ENCODE measurements at regions not wholly inside any gene's neighbourhood (a gene's known extent, or its start where the extent isn't known, plus 50 kb on each side); places are given as distances from the start of the nearest gene placed in this dataset.

DNA sequence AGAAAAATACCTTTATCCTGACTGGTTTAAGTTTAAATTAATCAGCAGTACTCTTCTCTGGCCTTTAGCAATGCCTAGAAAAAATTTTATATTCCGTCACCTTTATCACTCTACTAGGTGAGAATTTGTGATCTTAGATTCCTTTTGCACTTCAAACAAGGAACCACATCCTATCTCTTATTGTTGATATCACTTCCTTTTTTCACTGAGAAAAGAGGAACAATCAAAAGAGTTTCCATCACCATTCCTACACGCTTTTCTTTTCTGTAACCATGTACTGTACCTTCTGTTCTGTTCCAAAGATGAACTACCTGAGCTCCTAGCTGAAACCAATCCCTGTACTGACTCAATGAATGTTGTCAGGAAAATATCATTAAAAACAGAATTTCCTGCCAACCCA is 1379.0 kb upstream of the MIR17HG start:
- TF ChIP-seq, protein P1, sequence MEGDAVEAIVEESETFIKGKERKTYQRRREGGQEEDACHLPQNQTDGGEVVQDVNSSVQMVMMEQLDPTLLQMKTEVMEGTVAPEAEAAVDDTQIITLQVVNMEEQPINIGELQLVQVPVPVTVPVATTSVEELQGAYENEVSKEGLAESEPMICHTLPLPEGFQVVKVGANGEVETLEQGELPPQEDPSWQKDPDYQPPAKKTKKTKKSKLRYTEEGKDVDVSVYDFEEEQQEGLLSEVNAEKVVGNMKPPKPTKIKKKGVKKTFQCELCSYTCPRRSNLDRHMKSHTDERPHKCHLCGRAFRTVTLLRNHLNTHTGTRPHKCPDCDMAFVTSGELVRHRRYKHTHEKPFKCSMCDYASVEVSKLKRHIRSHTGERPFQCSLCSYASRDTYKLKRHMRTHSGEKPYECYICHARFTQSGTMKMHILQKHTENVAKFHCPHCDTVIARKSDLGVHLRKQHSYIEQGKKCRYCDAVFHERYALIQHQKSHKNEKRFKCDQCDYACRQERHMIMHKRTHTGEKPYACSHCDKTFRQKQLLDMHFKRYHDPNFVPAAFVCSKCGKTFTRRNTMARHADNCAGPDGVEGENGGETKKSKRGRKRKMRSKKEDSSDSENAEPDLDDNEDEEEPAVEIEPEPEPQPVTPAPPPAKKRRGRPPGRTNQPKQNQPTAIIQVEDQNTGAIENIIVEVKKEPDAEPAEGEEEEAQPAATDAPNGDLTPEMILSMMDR (IDR thresholded peaks at IDR 0.05) = no peak
- no peak for TF ChIP-seq EZH2 (IDR thresholded peaks at IDR 0.05)
- no peak for TF ChIP-seq EZH2phosphoT487 (IDR thresholded peaks at IDR 0.05)

Data from neural progenitor cell (in vitro differentiated cells).